HCT116 (cell line): ENCODE measurements at regions not wholly inside any gene's neighbourhood (a gene's known extent, or its start where the extent isn't known, plus 50 kb on each side); places are given as distances from the start of the nearest gene placed in this dataset.

Experiments
- JUND ChIP-seq: IDR thresholded peaks from 2 replicates; pipeline ENCODE4 v1.6.1; 2012
- POLR2A ChIP-seq: IDR thresholded peaks from 2 replicates; pipeline ENCODE4 v1.7.0; 2011; ENCODE audit warnings: borderline replicate concordance; ENCODE audit not compliant: insufficient read depth, insufficient read length; ENCODE audit errors: extremely low read depth
- POLR2AphosphoS5 ChIP-seq: IDR thresholded peaks from 2 replicates; pipeline ENCODE4 v1.6.1; 2011; ENCODE audit warnings: mild to moderate bottlenecking, low read depth, low read length, moderate library complexity
- RAD21 ChIP-seq: IDR thresholded peaks from 2 replicates; pipeline ENCODE4 v1.6.1; 2012; ENCODE audit warnings: low read depth, mild to moderate bottlenecking
- SIN3A ChIP-seq: IDR thresholded peaks from 2 replicates; pipeline ENCODE4 v1.6.1; 2012; ENCODE audit warnings: low read depth
- ZFX ChIP-seq: fragments of 450-650 bp; IDR thresholded peaks from 2 replicates; pipeline ENCODE4 v1.6.1; 2017
- TF ChIP-seq, protein P1 (sequence below), 3 experiments: fragments of 200-600 bp in 1 of 3; sonication (generic) in 1 of 3; IDR thresholded peaks in 2 of 3; conservative IDR thresholded peaks in 1 of 3; 2 replicates each; pipeline ENCODE4 v1.5.1; 2012 to 2017; ENCODE audit warnings: low read depth in 2 of 3, low read length in 2 of 3, antibody characterized with exemption in 1 of 3, borderline replicate concordance in 1 of 3, control low read depth in 1 of 3, mild to moderate bottlenecking in 1 of 3, mixed read lengths in 1 of 3, mixed run types in 1 of 3, moderate library complexity in 1 of 3; ENCODE audit not compliant: insufficient read depth in 1 of 3

DNA sequence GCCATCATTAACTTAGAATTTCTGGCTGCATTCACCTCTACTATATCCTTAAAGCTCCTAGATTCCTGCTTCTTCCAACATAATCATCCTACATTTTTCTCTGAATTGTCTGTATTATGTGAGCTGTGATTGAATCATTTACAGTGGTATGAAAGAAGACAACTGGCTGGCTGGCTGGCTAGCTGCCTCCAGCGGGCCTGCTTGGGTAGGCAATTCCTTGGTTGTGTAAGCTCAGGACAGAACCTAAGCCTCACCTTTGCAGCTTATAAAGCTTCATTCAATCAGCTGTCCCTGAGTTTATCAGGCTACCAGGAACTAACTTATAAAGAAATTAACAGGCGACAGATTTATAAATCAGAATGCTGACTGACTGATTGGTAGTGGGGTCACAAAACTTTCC lies 162.7 kb upstream of the NR3C1 start:
- TF ChIP-seq, protein P1, sequence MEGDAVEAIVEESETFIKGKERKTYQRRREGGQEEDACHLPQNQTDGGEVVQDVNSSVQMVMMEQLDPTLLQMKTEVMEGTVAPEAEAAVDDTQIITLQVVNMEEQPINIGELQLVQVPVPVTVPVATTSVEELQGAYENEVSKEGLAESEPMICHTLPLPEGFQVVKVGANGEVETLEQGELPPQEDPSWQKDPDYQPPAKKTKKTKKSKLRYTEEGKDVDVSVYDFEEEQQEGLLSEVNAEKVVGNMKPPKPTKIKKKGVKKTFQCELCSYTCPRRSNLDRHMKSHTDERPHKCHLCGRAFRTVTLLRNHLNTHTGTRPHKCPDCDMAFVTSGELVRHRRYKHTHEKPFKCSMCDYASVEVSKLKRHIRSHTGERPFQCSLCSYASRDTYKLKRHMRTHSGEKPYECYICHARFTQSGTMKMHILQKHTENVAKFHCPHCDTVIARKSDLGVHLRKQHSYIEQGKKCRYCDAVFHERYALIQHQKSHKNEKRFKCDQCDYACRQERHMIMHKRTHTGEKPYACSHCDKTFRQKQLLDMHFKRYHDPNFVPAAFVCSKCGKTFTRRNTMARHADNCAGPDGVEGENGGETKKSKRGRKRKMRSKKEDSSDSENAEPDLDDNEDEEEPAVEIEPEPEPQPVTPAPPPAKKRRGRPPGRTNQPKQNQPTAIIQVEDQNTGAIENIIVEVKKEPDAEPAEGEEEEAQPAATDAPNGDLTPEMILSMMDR (IDR thresholded peaks at IDR 0.05 in 2 of 3, conservative IDR thresholded peaks at IDR 0.05 in 1 of 3; ENCODE audit: borderline replicate concordance in 1 of 3, insufficient read depth in 1 of 3, low read depth in 2 of 3, low read length in 2 of 3), result no peak
- no peak for TF ChIP-seq SIN3A
- no peak for TF ChIP-seq POLR2A
- no peak for TF ChIP-seq JUND
- no peak for TF ChIP-seq ZFX
- no peak for TF ChIP-seq RAD21
- no peak for TF ChIP-seq POLR2AphosphoS5
